GM23338 (cell line): ENCODE measurements at regions not wholly inside any gene's neighbourhood (a gene's known extent, or its start where the extent isn't known, plus 50 kb on each side); places are given as distances from the start of the nearest gene placed in this dataset.

Experiments used
- ATAC-seq: fragments of 200-7000 bp; cut with Tn5 transposase; 3 replicates; pipeline ENCODE4 v1.9.1; 2020
- DNase-seq: peaks from one replicate; pipeline ENCODE4 v3.0.0-alpha.2; 2015; ENCODE audit warnings: low spot score
- H2AFZ ChIP-seq: fragments of 200-600 bp; sonication (generic); 2 replicates; pipeline ENCODE4 v1.8.0; 2016; ENCODE audit warnings: antibody characterized with exemption, mild to moderate bottlenecking, moderate library complexity
- H3F3A ChIP-seq: fragments of 200-600 bp; sonication (generic); replicated peaks from 2 replicates; pipeline ENCODE4 v1.8.0; 2017; ENCODE audit warnings: antibody characterized with exemption, mixed run types, low read depth
- H3K27ac ChIP-seq: fragments of 200-600 bp; sonication (generic); 2 replicates; pipeline ENCODE4 v1.6.1; 2016; ENCODE audit warnings: low read depth
- H3K27me3 ChIP-seq: fragments of 200-600 bp; sonication (generic); 2 replicates; pipeline ENCODE4 v1.8.0; 2016; ENCODE audit warnings: mild to moderate bottlenecking, mixed run types, moderate library complexity; ENCODE audit not compliant: insufficient read depth
- H3K36me3 ChIP-seq: fragments of 200-600 bp; sonication (generic); 2 replicates; pipeline ENCODE4 v1.8.0; 2016; ENCODE audit warnings: mild to moderate bottlenecking; ENCODE audit not compliant: insufficient read depth
- H3K4me1 ChIP-seq: fragments of 200-600 bp; sonication (generic); 2 replicates; pipeline ENCODE4 v1.8.0; 2016; ENCODE audit warnings: mild to moderate bottlenecking, moderate library complexity; ENCODE audit not compliant: insufficient read depth
- H3K4me2 ChIP-seq: fragments of 200-600 bp; sonication (generic); 2 replicates; pipeline ENCODE4 v1.7.1; 2017; ENCODE audit warnings: mixed run types
- H3K4me3 ChIP-seq: fragments of 200-600 bp; sonication (generic); 2 replicates; pipeline ENCODE4 v1.6.1; 2016; ENCODE audit warnings: mixed run types
- H3K79me2 ChIP-seq: fragments of 200-600 bp; sonication (generic); replicated peaks from 2 replicates; pipeline ENCODE4 v1.8.0; 2017; ENCODE audit warnings: mild to moderate bottlenecking; ENCODE audit not compliant: insufficient read depth
- H3K9me2 ChIP-seq: fragments of 200-600 bp; sonication (generic); 2 replicates; pipeline ENCODE4 v1.8.0; 2017; ENCODE audit not compliant: insufficient read depth
- H4K20me1 ChIP-seq: fragments of 200-600 bp; sonication (generic); replicated peaks from 2 replicates; pipeline ENCODE4 v1.8.0; 2017; ENCODE audit warnings: mild to moderate bottlenecking; ENCODE audit not compliant: insufficient read depth
- H3K27ac Mint-ChIP-seq: 2 replicates; pipeline ENCODE4 v1.8.0; 2020; ENCODE audit warnings: inconsistent platforms, mild to moderate bottlenecking, moderate library complexity, mixed read lengths
- H3K27me3 Mint-ChIP-seq: 3 replicates; pipeline ENCODE4 v1.8.0; 2022; ENCODE audit warnings: low read depth, mild to moderate bottlenecking, moderate library complexity, mixed read lengths, inconsistent platforms; ENCODE audit not compliant: insufficient read depth, poor library complexity
- H3K36me3 Mint-ChIP-seq: 3 replicates; pipeline ENCODE4 v1.8.0; 2021; ENCODE audit warnings: low read depth, mild to moderate bottlenecking, inconsistent platforms, moderate library complexity, mixed read lengths
- H3K4me1 Mint-ChIP-seq: 3 replicates; pipeline ENCODE4 v1.8.0; 2020; ENCODE audit warnings: mild to moderate bottlenecking, inconsistent platforms, mixed read lengths
- H3K4me3 Mint-ChIP-seq: 3 replicates; pipeline ENCODE4 v1.8.0; 2021; ENCODE audit warnings: moderate library complexity, mild to moderate bottlenecking, inconsistent platforms, mixed read lengths
- H3K9me3 Mint-ChIP-seq: 3 replicates; pipeline ENCODE4 v1.8.0; 2020; ENCODE audit warnings: moderate library complexity, mild to moderate bottlenecking, inconsistent platforms, mixed read lengths
- EZH2phosphoT487 ChIP-seq: fragments of 200-600 bp; sonication (generic); IDR thresholded peaks from one replicate; pipeline ENCODE4 v1.8.1; 2018; ENCODE audit warnings: antibody characterized with exemption; ENCODE audit not compliant: unreplicated experiment
- JUNB ChIP-seq: IDR thresholded peaks from one replicate; pipeline ENCODE4 v1.6.1; 2016; ENCODE audit warnings: antibody characterized with exemption; ENCODE audit not compliant: unreplicated experiment
- STAT1 ChIP-seq: IDR thresholded peaks from one replicate; pipeline ENCODE4 v1.6.1; 2016; ENCODE audit warnings: antibody characterized with exemption; ENCODE audit not compliant: unreplicated experiment
- ZNF114 ChIP-seq: fragments of 250-450 bp; sonication (Bioruptor Pico); IDR thresholded peaks from 2 replicates; pipeline ENCODE4 v1.5.0; 2020; ENCODE audit warnings: mild to moderate bottlenecking, moderate library complexity
- TF ChIP-seq, protein P1 (sequence below): IDR thresholded peaks from one replicate; pipeline ENCODE4 v1.6.1; 2018; ENCODE audit warnings: antibody characterized with exemption; ENCODE audit not compliant: unreplicated experiment
- TF ChIP-seq, protein P2 (sequence below): fragments of 250-450 bp; sonication (Bioruptor Pico); IDR thresholded peaks from 2 replicates; pipeline ENCODE4 v1.5.0; 2020; ENCODE audit warnings: mild to moderate bottlenecking, moderate library complexity

DNA sequence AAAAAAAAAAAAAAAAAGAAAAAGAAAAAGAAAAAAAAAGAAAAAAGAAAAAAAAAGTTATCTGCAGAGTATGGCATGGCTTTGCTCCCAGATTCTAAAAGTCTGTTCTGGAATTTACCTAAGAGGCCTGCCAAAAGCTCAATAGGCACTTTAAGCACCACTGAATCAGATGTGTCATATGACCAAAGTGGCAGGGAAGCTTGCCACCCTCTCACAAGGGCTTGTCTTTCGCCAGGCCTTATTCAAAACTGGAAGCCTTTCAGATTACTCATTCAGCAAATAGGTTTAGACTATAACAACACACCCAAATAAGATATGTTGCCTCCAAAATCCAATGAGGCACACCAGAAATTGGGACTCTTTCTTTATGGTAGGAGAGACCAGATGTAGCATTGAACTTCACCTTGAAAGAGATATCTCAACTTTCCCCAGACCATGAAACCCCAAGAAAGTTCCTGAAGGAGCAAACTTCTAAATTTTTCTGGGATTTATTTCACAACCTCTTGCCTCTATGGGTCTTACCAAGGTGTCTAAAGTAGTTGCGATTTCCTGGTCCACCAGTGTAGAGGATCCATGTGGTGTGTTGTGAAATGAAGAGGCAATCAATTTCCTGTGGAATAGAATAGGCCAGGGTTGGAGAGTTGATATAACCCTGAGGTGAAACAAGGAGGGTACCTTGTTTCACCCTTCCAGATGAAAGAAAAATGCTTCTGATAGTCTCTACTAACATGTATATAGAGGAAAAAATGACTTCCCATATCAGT is 218.8 kb downstream of the DAD1 start:
- H3K27me3 ChIP-seq: no peaks in the 10 kb centered on the region
- Mint-ChIP-seq H3K36me3 (no peaks in the 10 kb centered on the region), H3K27ac (no peak overlapping the region), H3K4me1 (no peaks in the 10 kb centered on the region), H3K27me3 (no peaks in the 10 kb centered on the region), H3K9me3 (no peaks in the 10 kb centered on the region; the same call in 2 of the 3 replicates), H3K4me3 (no peak overlapping the region)
- no peaks in the 10 kb centered on the region for H3K36me3 ChIP-seq
- no peak overlapping the region for H3K27ac ChIP-seq
- no peaks in the 10 kb centered on the region for H3K4me1 ChIP-seq
- no peak overlapping the region for H2AFZ ChIP-seq
- no peak for TF ChIP-seq STAT1
- no peak for TF ChIP-seq EZH2phosphoT487
- TF ChIP-seq, protein P1, sequence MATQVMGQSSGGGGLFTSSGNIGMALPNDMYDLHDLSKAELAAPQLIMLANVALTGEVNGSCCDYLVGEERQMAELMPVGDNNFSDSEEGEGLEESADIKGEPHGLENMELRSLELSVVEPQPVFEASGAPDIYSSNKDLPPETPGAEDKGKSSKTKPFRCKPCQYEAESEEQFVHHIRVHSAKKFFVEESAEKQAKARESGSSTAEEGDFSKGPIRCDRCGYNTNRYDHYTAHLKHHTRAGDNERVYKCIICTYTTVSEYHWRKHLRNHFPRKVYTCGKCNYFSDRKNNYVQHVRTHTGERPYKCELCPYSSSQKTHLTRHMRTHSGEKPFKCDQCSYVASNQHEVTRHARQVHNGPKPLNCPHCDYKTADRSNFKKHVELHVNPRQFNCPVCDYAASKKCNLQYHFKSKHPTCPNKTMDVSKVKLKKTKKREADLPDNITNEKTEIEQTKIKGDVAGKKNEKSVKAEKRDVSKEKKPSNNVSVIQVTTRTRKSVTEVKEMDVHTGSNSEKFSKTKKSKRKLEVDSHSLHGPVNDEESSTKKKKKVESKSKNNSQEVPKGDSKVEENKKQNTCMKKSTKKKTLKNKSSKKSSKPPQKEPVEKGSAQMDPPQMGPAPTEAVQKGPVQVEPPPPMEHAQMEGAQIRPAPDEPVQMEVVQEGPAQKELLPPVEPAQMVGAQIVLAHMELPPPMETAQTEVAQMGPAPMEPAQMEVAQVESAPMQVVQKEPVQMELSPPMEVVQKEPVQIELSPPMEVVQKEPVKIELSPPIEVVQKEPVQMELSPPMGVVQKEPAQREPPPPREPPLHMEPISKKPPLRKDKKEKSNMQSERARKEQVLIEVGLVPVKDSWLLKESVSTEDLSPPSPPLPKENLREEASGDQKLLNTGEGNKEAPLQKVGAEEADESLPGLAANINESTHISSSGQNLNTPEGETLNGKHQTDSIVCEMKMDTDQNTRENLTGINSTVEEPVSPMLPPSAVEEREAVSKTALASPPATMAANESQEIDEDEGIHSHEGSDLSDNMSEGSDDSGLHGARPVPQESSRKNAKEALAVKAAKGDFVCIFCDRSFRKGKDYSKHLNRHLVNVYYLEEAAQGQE: no peak
- TF ChIP-seq, protein P2, sequence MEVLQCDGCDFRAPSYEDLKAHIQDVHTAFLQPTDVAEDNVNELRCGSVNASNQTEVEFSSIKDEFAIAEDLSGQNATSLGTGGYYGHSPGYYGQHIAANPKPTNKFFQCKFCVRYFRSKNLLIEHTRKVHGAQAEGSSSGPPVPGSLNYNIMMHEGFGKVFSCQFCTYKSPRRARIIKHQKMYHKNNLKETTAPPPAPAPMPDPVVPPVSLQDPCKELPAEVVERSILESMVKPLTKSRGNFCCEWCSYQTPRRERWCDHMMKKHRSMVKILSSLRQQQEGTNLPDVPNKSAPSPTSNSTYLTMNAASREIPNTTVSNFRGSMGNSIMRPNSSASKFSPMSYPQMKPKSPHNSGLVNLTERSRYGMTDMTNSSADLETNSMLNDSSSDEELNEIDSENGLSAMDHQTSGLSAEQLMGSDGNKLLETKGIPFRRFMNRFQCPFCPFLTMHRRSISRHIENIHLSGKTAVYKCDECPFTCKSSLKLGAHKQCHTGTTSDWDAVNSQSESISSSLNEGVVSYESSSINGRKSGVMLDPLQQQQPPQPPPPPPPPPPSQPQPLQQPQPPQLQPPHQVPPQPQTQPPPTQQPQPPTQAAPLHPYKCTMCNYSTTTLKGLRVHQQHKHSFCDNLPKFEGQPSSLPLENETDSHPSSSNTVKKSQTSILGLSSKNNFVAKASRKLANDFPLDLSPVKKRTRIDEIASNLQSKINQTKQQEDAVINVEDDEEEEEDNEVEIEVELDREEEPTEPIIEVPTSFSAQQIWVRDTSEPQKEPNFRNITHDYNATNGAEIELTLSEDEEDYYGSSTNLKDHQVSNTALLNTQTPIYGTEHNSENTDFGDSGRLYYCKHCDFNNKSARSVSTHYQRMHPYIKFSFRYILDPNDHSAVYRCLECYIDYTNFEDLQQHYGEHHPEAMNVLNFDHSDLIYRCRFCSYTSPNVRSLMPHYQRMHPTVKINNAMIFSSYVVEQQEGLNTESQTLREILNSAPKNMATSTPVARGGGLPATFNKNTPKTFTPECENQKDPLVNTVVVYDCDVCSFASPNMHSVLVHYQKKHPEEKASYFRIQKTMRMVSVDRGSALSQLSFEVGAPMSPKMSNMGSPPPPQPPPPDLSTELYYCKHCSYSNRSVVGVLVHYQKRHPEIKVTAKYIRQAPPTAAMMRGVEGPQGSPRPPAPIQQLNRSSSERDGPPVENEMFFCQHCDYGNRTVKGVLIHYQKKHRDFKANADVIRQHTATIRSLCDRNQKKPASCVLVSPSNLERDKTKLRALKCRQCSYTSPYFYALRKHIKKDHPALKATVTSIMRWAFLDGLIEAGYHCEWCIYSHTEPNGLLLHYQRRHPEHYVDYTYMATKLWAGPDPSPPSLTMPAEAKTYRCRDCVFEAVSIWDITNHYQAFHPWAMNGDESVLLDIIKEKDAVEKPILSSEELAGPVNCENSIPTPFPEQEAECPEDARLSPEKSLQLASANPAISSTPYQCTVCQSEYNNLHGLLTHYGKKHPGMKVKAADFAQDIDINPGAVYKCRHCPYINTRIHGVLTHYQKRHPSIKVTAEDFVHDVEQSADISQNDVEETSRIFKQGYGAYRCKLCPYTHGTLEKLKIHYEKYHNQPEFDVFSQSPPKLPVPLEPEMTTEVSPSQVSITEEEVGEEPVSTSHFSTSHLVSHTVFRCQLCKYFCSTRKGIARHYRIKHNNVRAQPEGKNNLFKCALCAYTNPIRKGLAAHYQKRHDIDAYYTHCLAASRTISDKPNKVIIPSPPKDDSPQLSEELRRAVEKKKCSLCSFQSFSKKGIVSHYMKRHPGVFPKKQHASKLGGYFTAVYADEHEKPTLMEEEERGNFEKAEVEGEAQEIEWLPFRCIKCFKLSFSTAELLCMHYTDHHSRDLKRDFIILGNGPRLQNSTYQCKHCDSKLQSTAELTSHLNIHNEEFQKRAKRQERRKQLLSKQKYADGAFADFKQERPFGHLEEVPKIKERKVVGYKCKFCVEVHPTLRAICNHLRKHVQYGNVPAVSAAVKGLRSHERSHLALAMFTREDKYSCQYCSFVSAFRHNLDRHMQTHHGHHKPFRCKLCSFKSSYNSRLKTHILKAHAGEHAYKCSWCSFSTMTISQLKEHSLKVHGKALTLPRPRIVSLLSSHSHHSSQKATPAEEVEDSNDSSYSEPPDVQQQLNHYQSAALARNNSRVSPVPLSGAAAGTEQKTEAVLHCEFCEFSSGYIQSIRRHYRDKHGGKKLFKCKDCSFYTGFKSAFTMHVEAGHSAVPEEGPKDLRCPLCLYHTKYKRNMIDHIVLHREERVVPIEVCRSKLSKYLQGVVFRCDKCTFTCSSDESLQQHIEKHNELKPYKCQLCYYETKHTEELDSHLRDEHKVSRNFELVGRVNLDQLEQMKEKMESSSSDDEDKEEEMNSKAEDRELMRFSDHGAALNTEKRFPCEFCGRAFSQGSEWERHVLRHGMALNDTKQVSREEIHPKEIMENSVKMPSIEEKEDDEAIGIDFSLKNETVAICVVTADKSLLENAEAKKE (CRISPR knock-in tag): no peak
- no peak for TF ChIP-seq JUNB
- no peak for TF ChIP-seq ZNF114 (CRISPR knock-in tag)
- H3K9me2 ChIP-seq: no peaks in the 10 kb centered on the region
- no peak overlapping the region for H3K4me2 ChIP-seq
- no peaks in the 10 kb centered on the region for H4K20me1 ChIP-seq
- no peaks in the 10 kb centered on the region for H3K79me2 ChIP-seq
- ATAC-seq (no peak), DNase-seq (no peak)
- no peak overlapping the region for H3K4me3 ChIP-seq
- H3F3A ChIP-seq: no peaks in the 10 kb centered on the region
